GM12878 (cell line): ENCODE measurements at regions not wholly inside any gene's neighbourhood (a gene's known extent, or its start where the extent isn't known, plus 50 kb on each side); places are given as distances from the start of the nearest gene placed in this dataset.

ENCODE experiments used
- ATAC-seq: fragments of 200-7000 bp; cut with Tn5 transposase; 3 replicates; pipeline ENCODE4 v1.9.1; 2020; ENCODE audit warnings: mild to moderate bottlenecking, moderate library complexity
- BruUV-seq: library from RNA; stranded (reverse); fragments of 400-500 nt; replicated peaks from 2 replicates; lab custom pipeline; 2021; lab: Mats Ljungman, UMichigan
- CTCF ChIA-PET: fragments of 300-600 bp; sonication (Branson Sonifier 250); formaldehyde crosslinking; extraction: SDS; loops from one replicate; lab custom pipeline; 2021; ENCODE audit warnings: inconsistent platforms; lab: Yijun Ruan, JAX
- POLR2A ChIA-PET: fragments of 350-600 bp; formaldehyde crosslinking; extraction: SDS; loops from one replicate; lab custom pipeline; 2021; ENCODE audit warnings: inconsistent platforms; lab: Charles Lee
- RAD21 ChIA-PET: fragments of 300-600 bp; sonication (Branson Sonifier 250); formaldehyde crosslinking; loops from one replicate; lab custom pipeline; 2023; ENCODE audit warnings: antibody characterized with exemption; ENCODE audit not compliant: unreplicated experiment; lab: Charles Lee
- SMC1A ChIA-PET: fragments of 300-600 bp; sonication (Branson Sonifier 250); formaldehyde crosslinking; loops from one replicate; lab custom pipeline; 2023; ENCODE audit not compliant: unreplicated experiment, uncharacterized antibody; lab: Charles Lee
- DNase-seq: peaks from one replicate; pipeline ENCODE4 v3.0.0-alpha.2; 2011; ENCODE audit warnings: low read depth, low spot score
- FAIRE-seq: peaks from 3 replicates; lab custom pipeline; 2011; peaks lifted over from hg19 to GRCh38; lab: Jason Lieb, UNC
- H2AFZ ChIP-seq: 2 replicates; pipeline ENCODE4 v1.6.0; 2011; ENCODE audit warnings: low read depth, low read length, control low read depth; ENCODE audit not compliant: control insufficient read depth
- H3K27ac ChIP-seq: 2 replicates; pipeline ENCODE4 v1.5.1; 2011; ENCODE audit warnings: control low read depth; ENCODE audit not compliant: control insufficient read depth, insufficient read depth
- H3K27me3 ChIP-seq, 2 experiments: replicated peaks in 1 of 2; 2 replicates each; pipeline versions ENCODE4 v1.6.0 to v1.6.1; 2011; ENCODE audit warnings: low read length in 1 of 2; ENCODE audit not compliant: control insufficient read depth in 2 of 2, insufficient read depth in 2 of 2
- H3K36me3 ChIP-seq, 2 experiments: 2 replicates each; pipeline ENCODE4 v1.5.1; 2011; ENCODE audit warnings: low read length in 1 of 2; ENCODE audit not compliant: control insufficient read depth in 2 of 2, insufficient read depth in 2 of 2
- H3K4me1 ChIP-seq: 2 replicates; pipeline ENCODE4 v1.6.1; 2011; ENCODE audit warnings: mild to moderate bottlenecking, low read length, moderate library complexity, mixed read lengths; ENCODE audit not compliant: control insufficient read depth, insufficient read depth
- H3K4me2 ChIP-seq: 2 replicates; pipeline ENCODE4 v1.6.0; 2011; ENCODE audit warnings: control low read depth; ENCODE audit not compliant: control insufficient read depth, insufficient read depth
- H3K4me3 ChIP-seq: fragments of 200-600 bp; sonication (generic); 2 replicates; pipeline ENCODE4 v1.5.1; 2016
- H3K79me2 ChIP-seq: 2 replicates; pipeline ENCODE4 v1.6.0; 2011; ENCODE audit warnings: low read length; ENCODE audit not compliant: control insufficient read depth, insufficient read depth
- H3K9ac ChIP-seq: 2 replicates; pipeline ENCODE4 v1.8.0; 2011; ENCODE audit warnings: low read length, control low read depth, mixed read lengths; ENCODE audit not compliant: control insufficient read depth, insufficient read depth
- H3K9me3 ChIP-seq: replicated peaks from 3 replicates; pipeline ENCODE4 v1.5.1; 2011; ENCODE audit warnings: mild to moderate bottlenecking, low read length; ENCODE audit not compliant: control insufficient read depth, insufficient read depth
- H4K20me1 ChIP-seq: 2 replicates; pipeline ENCODE4 v1.6.0; 2011; ENCODE audit not compliant: control insufficient read depth, insufficient read depth
- CEBPB ChIP-seq, 2 experiments: fragments of 150-350 bp in 1 of 2; IDR thresholded peaks; 2 replicates each; pipeline ENCODE4 v1.6.1; 2012 to 2014; ENCODE audit warnings: low read depth in 2 of 2, low read length in 2 of 2, borderline replicate concordance in 1 of 2, inconsistent platforms in 1 of 2
- CHD4 ChIP-seq: fragments of 200-600 bp; sonication (generic); IDR thresholded peaks from 2 replicates; pipeline ENCODE4 v1.6.1; 2016; ENCODE audit warnings: mild to moderate bottlenecking
- FOXK2 ChIP-seq: fragments of 450-650 bp; IDR thresholded peaks from 2 replicates; pipeline ENCODE4 v1.6.1; 2017; ENCODE audit warnings: mild to moderate bottlenecking, moderate library complexity
- KAT2A ChIP-seq: conservative IDR thresholded peaks from 2 replicates; pipeline ENCODE4 v1.6.1; 2011; ENCODE audit warnings: low read depth, low read length; ENCODE audit not compliant: control insufficient read depth
- REST ChIP-seq: IDR thresholded peaks from 2 replicates; pipeline ENCODE4 v1.6.1; 2012; ENCODE audit warnings: mild to moderate bottlenecking, low read depth, low read length
- TAF1 ChIP-seq: IDR thresholded peaks from 2 replicates; pipeline ENCODE4 v1.6.1; 2011; ENCODE audit warnings: mild to moderate bottlenecking, low read depth, low read length, borderline replicate concordance
- in situ Hi-C: fragments of 300-500 bp; cut with MboI; formaldehyde crosslinking; loops from 9 replicates; pipeline ENCODE4 v1.14.3; 2018; ENCODE audit warnings: mixed read lengths
- intact Hi-C: fragments of 100-400 bp; cut with micrococcal nuclease; formaldehyde crosslinking; loops from one replicate; pipeline ENCODE4 v1.14.2; 2022; ENCODE audit not compliant: unreplicated experiment

GRCh38 chr17:65473985-65474384 is 87.5 kb downstream of the AXIN2 start:
- Histone ChIP-seq H3K36me3 (no peaks in the 10 kb centered on the region), H3K4me2 (no peak overlapping the region), H2AFZ (no peak overlapping the region), H3K79me2 (no peaks in the 10 kb centered on the region)
- BruUV-seq, result no TSS peak
- no peak for DNase-seq
- TF ChIP-seq CHD4, result no peak
- TF ChIP-seq TAF1, result no peak
- TF ChIP-seq REST, result no peak
- TF ChIP-seq CEBPB (IDR thresholded peaks at IDR 0.05; ENCODE audit: borderline replicate concordance in 1 of 2, low read depth in 2 of 2, low read length in 2 of 2), result no peak
- TF ChIP-seq KAT2A, result no peak
- TF ChIP-seq FOXK2, result no peak
- TF ChIP-seq, all 136 proteins: peak for 0
- intact Hi-C loops (no loop called here), in situ Hi-C loops (no loop called here)
- Histone ChIP-seq H3K4me3 (no peak overlapping the region), H4K20me1 (no peaks in the 10 kb centered on the region), H3K4me1 (no peaks in the 10 kb centered on the region), H3K9ac (no peak overlapping the region), H3K9me3 (no peaks in the 10 kb centered on the region; the same call in 2 of the 3 replicates), H3K27ac (no peak overlapping the region), H3K27me3 (no peaks in the 10 kb centered on the region; a peak in 1 of 4 replicates)
- FAIRE-seq, result no peak
- ATAC-seq, result no peak
- RAD21 ChIA-PET, result no interaction called here
- SMC1A ChIA-PET, result no interaction called here
- CTCF ChIA-PET, result no interaction called here
- POLR2A ChIA-PET, result no interaction called here
